Epithelial cell of esophagus (primary cell): ENCODE measurements at regions not wholly inside any gene's neighbourhood (a gene's known extent, or its start where the extent isn't known, plus 50 kb on each side); places are given as distances from the start of the nearest gene placed in this dataset.

Experiments used
- DNase-seq: peaks from one replicate; pipeline ENCODE4 v3.0.0; 2010; ENCODE audit warnings: low read depth
- H3K4me3 ChIP-seq: 2 replicates; pipeline ENCODE4 v1.5.1; 2011; ENCODE audit warnings: mild to moderate bottlenecking, low read length, control low read depth
- CTCF ChIP-seq: IDR thresholded peaks from 2 replicates; pipeline ENCODE4 v1.5.1; 2011; ENCODE audit warnings: low read depth, mild to moderate bottlenecking, low read length, control low read depth, inconsistent platforms; ENCODE audit not compliant: insufficient read depth; ENCODE audit errors: missing control alignments

DNA sequence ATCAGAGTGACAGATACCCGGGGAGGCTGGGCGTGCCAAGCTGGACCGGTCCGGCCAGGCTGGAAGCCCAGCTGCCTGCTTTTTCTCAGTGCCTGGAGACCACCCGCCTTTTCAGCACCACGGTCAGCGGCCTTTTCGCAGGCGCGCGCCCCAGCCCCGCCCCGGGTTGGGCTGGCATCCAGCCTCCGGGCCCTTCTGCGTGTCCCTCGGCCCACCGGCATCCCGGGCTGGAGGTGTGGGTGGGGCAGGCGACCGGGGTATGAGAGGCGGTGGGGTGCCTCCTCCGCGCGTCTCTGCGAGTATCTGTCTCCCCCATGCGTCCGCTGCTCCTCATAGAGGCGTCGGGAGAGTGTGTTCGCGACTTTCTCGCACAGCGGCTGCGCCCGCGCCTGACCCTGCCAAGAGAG, 102.5 kb downstream of the MRM1 start:
- no peak overlapping the region for H3K4me3 ChIP-seq
- no peak for TF ChIP-seq CTCF
- DNase-seq = peak; percentile 54

- H3K4me3 ChIP-seq = no peak overlapping the region
- DNase-seq = no peak
- no peak for TF ChIP-seq CTCF
These were observed 104.0 kb downstream of the MRM1 start for GRCh38 chr17:36705283-36705795.

- peak; percentile 67 for TF ChIP-seq CTCF
- peak; percentile 57 for DNase-seq
- H3K4me3 ChIP-seq = no peak overlapping the region
These were observed 104.7 kb downstream of the MRM1 start for GRCh38 chr17:36705874-36706731.

DNA sequence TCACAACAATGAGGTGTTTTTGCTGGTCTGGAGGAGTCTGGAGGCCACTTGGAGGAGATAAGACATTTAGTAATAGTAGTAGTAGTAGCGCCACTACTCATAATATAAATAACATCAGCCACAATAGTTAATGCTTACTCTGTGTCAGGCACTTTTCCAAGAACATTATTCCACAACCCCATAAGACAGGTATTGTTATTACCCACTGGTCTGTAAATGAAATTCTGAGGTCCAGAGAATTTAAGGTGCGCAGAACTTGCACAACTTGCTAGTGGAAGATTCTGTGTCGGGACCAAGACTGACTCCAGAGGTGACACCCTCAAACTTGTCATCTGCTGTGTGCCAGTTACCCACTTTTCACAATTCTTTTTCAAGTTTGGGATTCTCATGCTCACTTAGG, 106.5 kb downstream of the MRM1 start:
- DNase-seq = no peak
- TF ChIP-seq CTCF = no peak
- H3K4me3 ChIP-seq = no peak overlapping the region

DNA sequence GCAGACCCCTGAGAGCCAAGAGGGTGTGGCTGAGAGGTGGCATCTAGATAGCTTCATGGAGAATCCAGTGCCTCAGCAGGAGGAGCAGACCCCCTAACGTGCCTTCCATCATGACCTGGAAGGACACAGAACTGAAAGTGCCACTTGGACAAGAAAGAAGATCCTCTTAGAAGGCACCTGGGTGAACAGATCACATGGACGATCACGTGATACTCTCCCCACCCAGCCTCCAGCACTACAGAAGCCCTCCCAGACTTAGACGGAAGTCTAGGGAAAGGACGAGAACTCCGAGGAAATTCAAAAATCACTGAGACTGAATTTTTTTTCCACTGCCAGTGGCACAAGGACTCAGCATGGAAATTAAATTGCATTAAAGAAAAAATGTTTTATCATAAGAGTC, 113.4 kb downstream of the MRM1 start:
- no peak for TF ChIP-seq CTCF
- no peak for DNase-seq
- H3K4me3 ChIP-seq = no peak overlapping the region

DNA sequence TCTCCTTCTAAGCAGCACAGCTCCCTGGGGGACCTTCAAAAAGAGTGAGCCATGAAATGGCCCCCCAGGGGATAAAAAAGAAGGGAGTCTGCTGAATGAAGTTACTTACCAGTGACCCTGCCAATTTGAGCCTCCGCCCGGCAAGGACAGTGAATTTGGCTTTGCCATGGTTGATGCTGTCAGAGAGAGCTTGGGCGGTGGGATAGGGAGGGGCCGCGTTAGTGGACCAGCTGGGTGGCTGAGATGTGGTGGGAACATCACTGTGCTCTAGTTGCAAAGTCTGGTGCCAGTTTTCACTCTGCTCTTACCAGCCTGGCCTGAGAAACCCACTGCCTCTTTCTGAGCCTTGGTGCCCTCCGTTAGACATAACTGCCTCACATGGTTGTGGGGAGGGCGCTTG, 114.6 kb downstream of the MRM1 start:
- DNase-seq = no peak
- no peak overlapping the region for H3K4me3 ChIP-seq
- no peak for TF ChIP-seq CTCF

DNA sequence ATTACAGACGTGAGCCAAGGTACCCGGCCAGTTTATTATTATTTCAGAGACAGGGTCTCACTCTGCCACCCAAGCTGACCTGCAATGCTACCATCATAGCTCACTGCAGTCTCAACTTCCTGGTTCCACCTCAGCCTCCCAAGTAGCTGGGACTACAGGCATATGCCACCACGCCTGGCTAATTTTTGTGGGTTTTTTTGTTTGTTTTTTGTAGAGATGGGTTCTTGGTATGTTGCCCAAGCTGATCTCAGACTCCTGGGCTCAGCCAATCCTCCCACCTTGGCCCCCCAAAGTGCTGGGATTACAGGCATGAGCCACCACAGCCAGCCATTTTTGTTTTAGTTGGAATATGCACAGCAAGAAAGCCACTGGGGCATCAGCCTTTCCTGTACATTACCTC, 115.7 kb downstream of the MRM1 start:
- TF ChIP-seq CTCF = no peak
- DNase-seq = no peak
- no peak overlapping the region for H3K4me3 ChIP-seq
